PC-9 (cell line): ENCODE measurements at regions not wholly inside any gene's neighbourhood (a gene's known extent, or its start where the extent isn't known, plus 50 kb on each side); places are given as distances from the start of the nearest gene placed in this dataset.

ENCODE experiments used
- EZH2 ChIP-seq: fragments of 200-600 bp; sonication (generic); IDR thresholded peaks from 2 replicates; pipeline ENCODE4 v1.8.0; 2017; ENCODE audit warnings: antibody characterized with exemption, low read depth
- TF ChIP-seq, protein P1 (sequence below): fragments of 200-600 bp; sonication (generic); conservative IDR thresholded peaks from 2 replicates; pipeline ENCODE4 v1.6.1; 2017; ENCODE audit warnings: mixed run types, antibody characterized with exemption, mild to moderate bottlenecking, moderate library complexity

GRCh38 chr14:100982762-100983161 lies 79.2 kb upstream of the RTL1 start:
- TF ChIP-seq, protein P1, sequence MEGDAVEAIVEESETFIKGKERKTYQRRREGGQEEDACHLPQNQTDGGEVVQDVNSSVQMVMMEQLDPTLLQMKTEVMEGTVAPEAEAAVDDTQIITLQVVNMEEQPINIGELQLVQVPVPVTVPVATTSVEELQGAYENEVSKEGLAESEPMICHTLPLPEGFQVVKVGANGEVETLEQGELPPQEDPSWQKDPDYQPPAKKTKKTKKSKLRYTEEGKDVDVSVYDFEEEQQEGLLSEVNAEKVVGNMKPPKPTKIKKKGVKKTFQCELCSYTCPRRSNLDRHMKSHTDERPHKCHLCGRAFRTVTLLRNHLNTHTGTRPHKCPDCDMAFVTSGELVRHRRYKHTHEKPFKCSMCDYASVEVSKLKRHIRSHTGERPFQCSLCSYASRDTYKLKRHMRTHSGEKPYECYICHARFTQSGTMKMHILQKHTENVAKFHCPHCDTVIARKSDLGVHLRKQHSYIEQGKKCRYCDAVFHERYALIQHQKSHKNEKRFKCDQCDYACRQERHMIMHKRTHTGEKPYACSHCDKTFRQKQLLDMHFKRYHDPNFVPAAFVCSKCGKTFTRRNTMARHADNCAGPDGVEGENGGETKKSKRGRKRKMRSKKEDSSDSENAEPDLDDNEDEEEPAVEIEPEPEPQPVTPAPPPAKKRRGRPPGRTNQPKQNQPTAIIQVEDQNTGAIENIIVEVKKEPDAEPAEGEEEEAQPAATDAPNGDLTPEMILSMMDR = no peak
- no peak for TF ChIP-seq EZH2
